Activated T-cell treated with anti-CD3 and anti-CD28 coated beads, Interleukin-2, amount 50 U/mL, for 48 hours (primary cell): ENCODE measurements at regions not wholly inside any gene's neighbourhood (a gene's known extent, or its start where the extent isn't known, plus 50 kb on each side); places are given as distances from the start of the nearest gene placed in this dataset.
"Not testable (repeated sequence)": the region's sequence is repeated elsewhere in the genome, so short reads cannot be mapped to it uniquely, and the experiment has no call there.

Experiments used
- DNase-seq, 2 experiments: peaks; one replicate each; pipeline ENCODE4 v3.0.0-alpha.2; 2020

GRCh38 chr19:28549680-28550277 is 663.2 kb downstream of the UQCRFS1 start:
- DNase-seq = no peak

DNA sequence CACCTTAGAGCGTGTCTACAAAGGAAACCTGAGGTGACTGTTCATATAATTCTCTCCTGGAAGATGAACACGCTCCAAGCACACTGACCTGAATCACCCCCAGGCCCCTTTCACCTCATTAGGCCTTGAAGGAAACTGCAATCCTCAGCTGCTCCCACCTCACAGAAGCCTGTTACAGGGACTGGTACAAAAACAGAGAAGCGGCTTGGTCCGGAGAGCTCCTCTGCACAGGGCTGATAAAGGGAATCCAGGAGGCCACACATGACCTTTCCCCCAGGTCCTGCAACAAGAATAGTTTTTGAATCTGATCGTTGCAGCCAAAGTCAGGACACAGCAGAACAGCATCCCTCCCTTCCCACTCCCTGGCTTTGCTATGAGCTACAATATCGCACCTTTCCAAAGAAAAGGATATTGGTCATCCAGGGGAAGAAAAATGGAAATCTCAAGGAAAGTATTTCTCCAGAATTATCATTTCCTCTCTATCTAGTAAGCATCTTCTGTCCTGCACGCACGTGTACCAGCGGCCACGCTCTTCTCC is 666.7 kb downstream of the UQCRFS1 start:
- DNase-seq = no peak

- not testable (repeated sequence) for DNase-seq
Observed at GRCh38 chr19:28545397-28545796, 667.6 kb downstream of the UQCRFS1 start.

DNA sequence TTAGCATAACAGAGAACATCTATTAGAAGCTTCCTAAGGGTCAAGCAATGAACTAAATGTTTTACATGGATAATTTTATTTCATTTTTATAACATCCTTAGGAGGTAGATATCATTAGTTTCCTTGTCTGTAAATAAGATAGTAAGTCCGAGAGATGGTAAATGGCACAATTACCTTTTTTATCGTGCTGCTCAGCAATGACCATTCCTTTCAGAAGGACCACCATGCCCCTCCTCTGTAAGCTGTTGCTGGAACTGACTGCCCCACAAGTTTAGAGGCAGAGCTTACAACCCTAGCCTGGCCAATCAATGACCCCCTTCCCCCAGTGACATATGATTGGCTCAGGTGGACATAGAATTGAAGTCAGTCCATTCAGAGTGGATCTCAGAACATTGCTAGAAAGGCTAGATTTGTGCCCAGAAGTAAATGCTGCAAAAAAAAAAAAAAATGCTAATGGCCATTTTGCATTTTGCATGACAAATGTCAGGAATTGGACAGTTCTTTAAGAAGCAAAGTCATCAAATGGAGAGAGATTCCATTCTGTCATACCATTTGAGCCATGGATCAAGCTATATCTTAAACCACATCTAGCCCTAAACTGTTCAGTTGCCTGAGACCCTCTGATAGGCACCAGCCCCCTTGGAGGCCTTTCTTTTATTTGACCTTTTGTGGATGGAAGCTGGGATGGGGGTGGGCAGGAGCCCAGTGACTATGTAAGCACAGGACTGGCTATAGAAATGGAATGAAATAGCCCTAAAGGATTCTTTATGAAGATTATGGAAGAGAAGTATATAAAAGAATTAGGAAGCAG is 668.3 kb downstream of the UQCRFS1 start:
- no peak for DNase-seq

DNA sequence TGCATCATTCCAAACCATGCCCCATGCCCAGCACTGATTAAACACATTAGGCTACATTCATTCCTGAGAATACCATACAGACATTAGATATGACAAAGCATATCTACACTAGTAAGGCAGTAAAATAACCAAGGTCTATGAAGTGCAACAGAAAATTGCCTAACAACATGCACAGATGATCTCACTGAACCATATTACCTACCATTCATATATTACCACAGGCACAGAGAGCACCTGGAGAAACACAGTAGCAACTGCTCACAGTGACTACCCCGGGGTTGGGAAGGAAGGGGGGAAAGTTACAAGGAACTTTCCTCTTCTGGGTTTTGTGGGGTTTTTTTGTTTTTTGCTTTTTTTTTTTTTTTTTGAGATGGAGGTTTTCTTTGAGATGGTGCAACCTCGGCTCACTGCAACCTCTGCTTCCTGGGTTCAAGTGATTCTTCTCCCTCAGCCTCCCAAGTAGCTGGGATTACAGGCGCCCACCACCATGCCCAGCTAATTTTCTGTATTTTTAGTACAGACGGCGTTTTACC is 669.6 kb downstream of the UQCRFS1 start:
- no peak for DNase-seq

- DNase-seq = no peak
Observed at GRCh38 chr19:28542394-28543243, 670.3 kb downstream of the UQCRFS1 start.

GRCh38 chr19:28541602-28542393 is 671.2 kb downstream of the UQCRFS1 start:
- DNase-seq = no peak

DNA sequence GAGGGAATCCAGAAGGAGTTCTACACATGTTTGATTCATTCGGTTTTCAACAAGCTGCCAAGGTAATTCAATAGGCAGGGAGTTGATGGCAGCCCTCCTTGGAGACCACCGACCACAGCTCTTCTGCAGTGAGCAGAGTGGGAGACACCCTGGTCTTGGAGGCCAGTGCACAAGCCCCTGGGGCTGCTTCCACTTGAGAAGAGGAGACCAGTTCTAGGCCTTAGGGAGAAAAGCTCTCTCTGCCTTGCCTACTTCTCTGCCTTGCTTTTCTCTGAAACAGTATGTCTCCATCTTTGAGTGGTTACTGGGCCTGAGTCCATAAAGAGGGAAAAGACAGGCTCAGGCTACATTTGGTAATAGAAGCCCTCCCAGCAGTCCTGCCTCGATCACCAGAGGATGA is 671.9 kb downstream of the UQCRFS1 start:
- DNase-seq = no peak

- DNase-seq = not testable (repeated sequence)
Observed at GRCh38 chr19:28540385-28540784, 672.6 kb downstream of the UQCRFS1 start.

DNA sequence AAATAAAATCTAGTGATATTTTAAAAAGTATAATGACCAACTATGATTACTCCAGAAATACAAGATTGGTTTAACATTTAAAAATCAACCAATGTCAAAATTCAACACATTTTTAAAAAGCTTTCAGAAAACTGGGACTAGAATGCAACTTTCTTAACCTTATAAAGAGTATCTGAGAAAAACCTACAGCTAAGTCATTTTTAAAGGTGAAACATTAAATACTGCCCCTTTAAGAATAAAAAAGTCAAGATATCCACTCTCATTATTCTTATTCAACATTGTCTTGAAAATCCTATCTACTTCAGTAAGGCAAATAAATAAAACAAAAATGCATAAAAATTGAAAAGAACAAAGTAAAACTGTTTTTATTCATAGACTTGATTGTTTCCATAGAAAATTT is 673.2 kb downstream of the UQCRFS1 start:
- DNase-seq = no peak

- not testable (repeated sequence) for DNase-seq
Observed at GRCh38 chr19:28538579-28538978, 674.4 kb downstream of the UQCRFS1 start.

DNA sequence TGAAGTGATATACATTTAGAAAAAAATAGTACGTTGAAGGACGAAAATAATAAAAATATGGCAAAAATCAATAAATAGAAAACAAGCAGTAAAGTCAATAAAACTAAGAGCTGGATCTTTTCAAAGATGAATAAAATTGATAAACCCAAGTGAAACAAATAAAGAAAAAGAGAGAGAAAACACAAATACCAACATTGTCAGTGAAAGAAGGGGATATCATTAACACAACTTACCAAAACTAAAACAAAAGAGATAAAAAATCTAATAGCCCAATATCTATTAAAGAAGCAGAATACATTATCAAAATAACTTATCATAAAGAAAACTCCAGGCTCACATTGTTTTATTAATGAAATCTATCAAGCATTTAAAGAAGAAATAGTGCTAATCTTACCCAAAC is 675.1 kb downstream of the UQCRFS1 start:
- DNase-seq = no peak

GRCh38 chr19:28537079-28537478 is 675.9 kb downstream of the UQCRFS1 start:
- no peak for DNase-seq

DNA sequence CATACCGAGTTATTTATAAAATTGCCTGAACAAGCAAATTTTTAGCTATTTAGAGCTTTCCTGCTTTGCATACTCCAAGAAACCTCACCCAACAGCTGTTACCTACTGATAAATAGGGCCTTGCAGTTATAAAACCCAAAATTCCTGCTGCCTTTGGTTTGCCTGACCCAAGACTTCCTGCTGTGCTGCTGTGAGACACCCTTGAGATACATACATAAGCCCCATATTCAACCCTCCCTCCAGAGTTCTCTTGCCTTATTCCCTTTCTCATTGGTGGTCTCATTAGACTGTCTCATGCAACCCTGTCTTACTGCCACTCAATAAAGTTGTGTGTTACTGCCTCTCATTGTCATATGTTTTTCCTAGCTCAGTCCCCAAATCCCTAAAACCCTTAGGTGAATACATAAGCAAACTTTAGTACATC is 677.6 kb downstream of the UQCRFS1 start:
- no peak for DNase-seq

DNA sequence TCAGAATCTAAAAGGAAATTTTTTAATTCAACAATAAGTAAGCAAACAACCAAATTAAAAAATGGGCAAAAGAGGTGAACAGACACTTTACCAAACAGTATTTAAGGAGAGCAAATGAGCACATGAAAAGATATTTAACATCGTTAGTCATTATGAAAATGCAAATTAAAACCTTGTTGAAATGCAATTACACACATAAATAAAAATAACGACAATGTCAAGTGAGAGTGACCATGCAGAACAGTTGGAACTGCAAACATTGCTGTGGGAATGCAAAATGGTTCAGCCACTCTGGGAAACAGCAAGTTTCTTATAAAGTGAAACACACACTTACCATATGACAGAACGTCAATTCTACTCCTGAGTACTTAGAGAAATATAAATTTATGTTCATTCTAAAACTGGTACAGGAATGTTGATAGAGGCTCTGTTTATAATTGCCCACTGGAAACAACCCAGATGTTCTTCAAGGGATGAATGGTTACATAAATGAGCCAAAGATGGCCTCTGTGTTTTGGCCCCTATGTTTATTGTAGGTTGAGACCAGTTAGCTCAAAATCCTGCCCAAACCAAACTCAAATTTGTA is 678.1 kb downstream of the UQCRFS1 start:
- DNase-seq = no peak

DNA sequence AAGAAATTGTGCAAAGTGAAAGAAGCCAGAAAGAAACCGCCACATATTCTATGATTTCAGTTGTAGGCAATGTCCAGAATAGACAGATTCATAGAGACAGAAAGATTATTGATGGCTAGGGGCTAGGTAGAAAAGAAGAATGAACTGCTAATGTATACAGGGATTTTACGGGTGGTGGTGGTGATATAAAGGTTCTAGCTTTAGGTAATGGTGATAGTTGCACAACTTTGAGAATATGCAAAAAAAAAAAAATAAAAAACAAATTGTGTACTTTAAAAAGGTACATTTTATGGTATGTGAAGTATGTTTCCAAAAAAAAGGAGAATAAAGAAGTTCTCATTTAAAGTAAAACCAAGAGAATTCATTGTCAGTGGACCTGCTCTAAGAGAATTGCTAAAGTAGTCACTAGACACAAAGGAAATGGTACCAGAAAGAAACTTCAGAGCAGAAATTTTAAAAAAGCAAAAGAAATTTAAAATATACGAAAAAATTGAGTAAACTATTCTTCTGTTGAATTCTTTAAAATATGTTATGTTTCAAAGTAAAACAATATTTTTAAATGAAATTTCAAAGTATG is 680.1 kb downstream of the UQCRFS1 start:
- no peak for DNase-seq

- DNase-seq = no peak
Observed at GRCh38 chr19:28531979-28532378, 681.0 kb downstream of the UQCRFS1 start.

DNA sequence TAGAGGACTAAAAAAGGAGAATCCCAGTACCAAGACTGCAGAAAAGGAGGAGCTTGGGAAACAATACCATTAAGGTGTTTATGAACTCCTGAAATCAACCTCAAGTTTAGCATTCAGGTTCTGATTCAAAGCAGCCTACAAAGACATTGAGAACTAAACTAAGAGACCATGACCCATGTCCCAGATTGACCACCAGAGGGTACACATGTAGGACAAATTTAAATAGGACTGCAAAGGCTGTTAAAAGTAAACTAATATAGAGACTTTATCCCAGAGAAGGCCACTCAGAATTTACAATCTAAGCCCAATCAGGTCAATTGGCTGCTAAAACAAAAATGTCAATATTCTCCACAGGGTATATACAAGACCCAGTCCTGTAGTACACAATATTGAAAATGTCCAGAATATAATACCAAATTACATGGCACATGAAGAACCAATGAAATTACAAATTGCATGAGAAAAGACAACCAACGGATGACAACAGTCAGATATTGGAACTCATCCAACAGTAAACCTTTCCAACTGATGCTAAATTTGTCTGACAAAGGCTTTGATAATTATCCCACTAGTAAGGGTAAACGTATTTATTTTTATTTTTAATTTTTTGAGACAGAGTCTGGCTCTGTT is 682.4 kb downstream of the UQCRFS1 start:
- DNase-seq = no peak

GRCh38 chr19:28526038-28526437 is 686.9 kb downstream of the UQCRFS1 start:
- DNase-seq = no peak

DNA sequence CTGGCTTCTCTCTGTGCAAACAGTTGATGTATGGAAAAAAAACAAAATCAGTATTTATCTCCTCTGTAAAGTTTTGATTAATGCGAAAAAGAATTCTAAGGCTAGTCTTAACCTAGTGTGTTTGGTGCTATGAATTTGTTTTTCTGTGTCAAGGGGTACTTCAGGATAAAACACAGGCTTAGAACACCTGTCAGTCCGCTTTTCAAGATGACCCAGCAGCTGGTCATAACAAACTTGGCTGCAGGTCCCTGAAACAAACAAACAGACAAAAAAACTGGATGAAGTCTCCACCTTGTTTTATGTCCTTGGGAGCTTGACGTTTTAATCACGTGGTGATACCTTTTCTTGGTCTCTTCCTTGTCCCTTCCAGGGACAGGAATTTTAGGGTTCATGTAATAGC is 689.3 kb downstream of the UQCRFS1 start:
- DNase-seq = no peak

GRCh38 chr19:28522545-28522922 is 690.4 kb downstream of the UQCRFS1 start:
- no peak for DNase-seq
